MCF 10A (cell line): ENCODE measurements at regions not wholly inside any gene's neighbourhood (a gene's known extent, or its start where the extent isn't known, plus 50 kb on each side); places are given as distances from the start of the nearest gene placed in this dataset.

Source experiments
- BruUV-seq: library from RNA; stranded (reverse); fragments of 400-500 nt; replicated peaks from 2 replicates; lab custom pipeline; 2021; lab: Mats Ljungman, UMichigan
- CTCF ChIA-PET: fragments of 300-600 bp; sonication (Branson Sonifier 250); formaldehyde crosslinking; extraction: SDS; loops from one replicate; lab custom pipeline; 2021; ENCODE audit warnings: antibody characterized with exemption, inconsistent platforms; lab: Yijun Ruan, JAX
- POLR2A ChIA-PET: fragments of 300-600, 350-650 bp; sonication (Branson Sonifier 250); formaldehyde crosslinking; extraction: SDS; loops from one replicate; lab custom pipeline; 2020; ENCODE audit warnings: antibody characterized with exemption, inconsistent platforms; lab: Yijun Ruan, JAX
- DNase-seq: peaks from one replicate; pipeline ENCODE4 v3.0.0-alpha.2; 2018; ENCODE audit not compliant: unreplicated experiment
- H3K27ac Mint-ChIP-seq: one replicate; pipeline ENCODE4 v1.8.0; 2022; ENCODE audit warnings: mild to moderate bottlenecking, low read depth, mixed read lengths; ENCODE audit not compliant: unreplicated experiment
- H3K27me3 Mint-ChIP-seq: one replicate; pipeline ENCODE4 v1.8.0; 2022; ENCODE audit warnings: mixed read lengths; ENCODE audit not compliant: insufficient read depth, unreplicated experiment
- H3K36me3 Mint-ChIP-seq: one replicate; pipeline ENCODE4 v1.8.0; 2022; ENCODE audit warnings: mild to moderate bottlenecking, moderate library complexity, mixed read lengths; ENCODE audit not compliant: insufficient read depth, unreplicated experiment
- H3K4me1 Mint-ChIP-seq: one replicate; pipeline ENCODE4 v1.8.0; 2022; ENCODE audit warnings: mixed read lengths; ENCODE audit not compliant: insufficient read depth, unreplicated experiment
- H3K4me3 Mint-ChIP-seq: one replicate; pipeline ENCODE4 v1.8.0; 2022; ENCODE audit warnings: mild to moderate bottlenecking, moderate library complexity, mixed read lengths; ENCODE audit not compliant: unreplicated experiment
- H3K9me3 Mint-ChIP-seq: one replicate; pipeline ENCODE4 v1.8.0; 2022; ENCODE audit warnings: mixed read lengths; ENCODE audit not compliant: unreplicated experiment
- CTCF ChIP-seq: fragments of 200-600 bp; IDR thresholded peaks from one replicate; pipeline ENCODE4 v1.8.0; 2022; ENCODE audit warnings: antibody characterized with exemption, mild to moderate bottlenecking; ENCODE audit not compliant: unreplicated experiment
- intact Hi-C: fragments of 100-400 bp; cut with micrococcal nuclease; formaldehyde crosslinking; loops from 2 replicates; pipeline ENCODE4 v1.14.1; 2022

- intact Hi-C loops = no loop called here
- no peak for DNase-seq
- no TSS peak for BruUV-seq
- ChIA-PET CTCF (interaction anchor here (0.7 to 1.6 kb wide), 3 partner anchors 9 to 113 kb away, joined by 4 to 5 read pairs (median 4); no protein-coding TSS in a partner anchor), POLR2A (interaction anchor here (1.0 to 1.5 kb wide), 2 partner anchors 111 to 113 kb away, joined by 3 to 4 read pairs; partner anchors contain the start of gene ITPRID2)
- H3K4me1 Mint-ChIP-seq = peaks cover 6% of the 10 kb centered on the region
- no peak overlapping the region for H3K4me3 Mint-ChIP-seq
- no peak overlapping the region for H3K27ac Mint-ChIP-seq
- TF ChIP-seq CTCF = no peak
- no peaks in the 10 kb centered on the region for H3K9me3 Mint-ChIP-seq
- H3K36me3 Mint-ChIP-seq = peaks cover 5% of the 10 kb centered on the region
- H3K27me3 Mint-ChIP-seq = no peaks in the 10 kb centered on the region
Measured at GRCh38 chr2:181780047-181780651, 99.8 kb upstream of the NEUROD1 start.

DNA sequence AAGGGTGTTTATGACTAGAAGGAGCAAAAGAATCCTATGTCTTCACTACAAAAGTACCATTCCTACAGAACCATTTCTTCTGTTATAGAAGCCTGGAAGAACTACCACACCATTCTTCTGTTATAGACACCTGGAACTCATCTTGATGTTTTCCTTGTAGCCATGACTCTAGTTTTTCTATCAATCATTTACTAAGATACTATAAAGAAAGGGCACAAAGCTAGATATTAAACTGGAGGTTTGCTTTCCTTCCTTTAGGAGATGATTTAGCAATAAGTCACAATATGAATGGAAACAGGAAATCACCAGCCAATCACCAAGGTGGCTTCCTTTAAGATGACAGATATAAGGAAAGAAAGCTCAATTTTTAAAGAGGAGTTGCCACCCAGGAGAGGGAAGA, 100.3 kb upstream of the NEUROD1 start:
- Mint-ChIP-seq H3K4me3 (no peak overlapping the region), H3K9me3 (no peaks in the 10 kb centered on the region), H3K27me3 (no peaks in the 10 kb centered on the region), H3K36me3 (peaks cover 5% of the 10 kb centered on the region), H3K4me1 (peaks cover 9% of the 10 kb centered on the region), H3K27ac (no peak overlapping the region)
- DNase-seq = no peak
- TF ChIP-seq CTCF = no peak
- POLR2A ChIA-PET = interaction anchor here (1.0 kb wide), 1 partner anchor 111 kb away, joined by 4 read pairs; the partner anchor contains the start of gene ITPRID2
- no TSS peak for BruUV-seq
- intact Hi-C loops = no loop called here
- CTCF ChIA-PET = interaction anchor here (0.7 to 1.6 kb wide), 2 partner anchors 32 to 112 kb away, joined by 4 to 5 read pairs; no protein-coding TSS in a partner anchor

- peaks cover 5% of the 10 kb centered on the region for H3K36me3 Mint-ChIP-seq
- no peaks in the 10 kb centered on the region for H3K9me3 Mint-ChIP-seq
- no peak overlapping the region for H3K4me3 Mint-ChIP-seq
- TF ChIP-seq CTCF = no peak
- peaks cover 15% of the 10 kb centered on the region for H3K4me1 Mint-ChIP-seq
- BruUV-seq = no TSS peak
- ChIA-PET CTCF (interaction anchor here (0.7 to 1.6 kb wide), 2 partner anchors 32 to 112 kb away, joined by 4 to 5 read pairs; no protein-coding TSS in a partner anchor), POLR2A (no interaction called here)
- no peak for DNase-seq
- H3K27ac Mint-ChIP-seq = no peak overlapping the region
- intact Hi-C loops = no loop called here
- H3K27me3 Mint-ChIP-seq = no peaks in the 10 kb centered on the region
Measured at GRCh38 chr2:181781078-181781786, 100.9 kb upstream of the NEUROD1 start.

GRCh38 chr2:181782660-181783059, 102.3 kb upstream of the NEUROD1 start:
- no peak overlapping the region for H3K27ac Mint-ChIP-seq
- peaks cover 5% of the 10 kb centered on the region for H3K36me3 Mint-ChIP-seq
- no peak overlapping the region for H3K4me3 Mint-ChIP-seq
- no peak for TF ChIP-seq CTCF
- CTCF ChIA-PET = no interaction called here
- peaks cover 24% of the 10 kb centered on the region for H3K4me1 Mint-ChIP-seq
- no peak for DNase-seq
- intact Hi-C loops = no loop called here
- H3K9me3 Mint-ChIP-seq = no peaks in the 10 kb centered on the region
- no peaks in the 10 kb centered on the region for H3K27me3 Mint-ChIP-seq
- BruUV-seq = no TSS peak
- POLR2A ChIA-PET = no interaction called here
